GM19239 (cell line): ENCODE measurements at regions not wholly inside any gene's neighbourhood (a gene's known extent, or its start where the extent isn't known, plus 50 kb on each side); places are given as distances from the start of the nearest gene placed in this dataset.
A peak's percentile ranks its signal among the peaks of the same experiment; 100 is the strongest.

Experiments
- DNase-seq: peaks from one replicate; pipeline ENCODE4 v3.0.0; 2011; ENCODE audit warnings: low spot score; ENCODE audit not compliant: insufficient read length
- FAIRE-seq: peaks from 2 replicates; lab custom pipeline; 2011; peaks lifted over from hg19 to GRCh38; lab: Jason Lieb, UNC

DNA sequence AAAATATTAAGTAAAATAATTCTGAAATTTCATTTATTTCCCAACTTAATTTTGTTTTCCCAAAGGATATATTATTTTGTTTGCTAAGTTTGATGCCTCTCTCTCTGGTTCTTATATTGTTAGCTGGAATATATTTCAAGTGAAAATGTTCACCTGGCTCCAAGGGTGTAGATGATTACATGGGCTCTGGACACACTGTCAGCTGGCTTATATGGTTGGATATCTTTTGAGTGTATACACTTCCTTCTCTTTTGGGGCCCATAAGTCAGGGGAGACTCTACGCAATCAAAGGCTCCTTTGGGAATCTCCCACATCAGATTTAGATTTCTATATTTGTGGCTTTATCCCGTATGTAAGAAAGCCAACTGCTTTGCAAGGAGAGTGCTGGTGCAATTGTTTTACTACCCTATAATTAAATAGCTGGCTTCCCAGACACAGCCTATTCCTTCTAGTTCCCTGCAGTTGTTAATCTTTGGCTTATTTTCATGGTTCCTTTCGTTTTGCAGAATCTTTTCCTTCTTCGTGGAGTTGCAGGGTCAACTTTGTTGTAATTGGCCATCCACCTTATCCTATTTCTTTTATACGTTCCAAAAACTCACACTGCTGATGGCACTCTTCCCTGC is 225.7 kb downstream of the DPH6 start:
- FAIRE-seq, result no peak
- DNase-seq, result no peak

DNA sequence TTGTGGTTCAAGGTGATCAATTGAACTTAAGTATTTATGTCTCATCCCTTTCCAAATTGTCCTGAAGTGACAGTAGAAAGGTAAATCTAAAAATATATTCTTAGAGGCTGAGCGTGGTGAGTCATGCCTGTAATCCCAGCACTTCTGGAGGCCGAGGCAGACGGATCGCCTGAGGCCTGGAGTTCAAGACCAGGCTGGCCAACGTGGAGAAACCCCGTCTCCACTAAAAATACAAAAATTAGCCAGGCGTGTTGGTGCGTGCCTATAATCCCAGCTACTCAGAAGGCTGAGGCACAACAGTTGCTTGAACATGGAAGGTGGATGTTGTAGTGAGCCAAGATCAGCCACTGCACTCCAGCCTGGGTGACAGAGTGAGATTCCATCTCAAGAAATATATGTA is 226.6 kb downstream of the DPH6 start:
- DNase-seq, result no peak
- no peak for FAIRE-seq

DNA sequence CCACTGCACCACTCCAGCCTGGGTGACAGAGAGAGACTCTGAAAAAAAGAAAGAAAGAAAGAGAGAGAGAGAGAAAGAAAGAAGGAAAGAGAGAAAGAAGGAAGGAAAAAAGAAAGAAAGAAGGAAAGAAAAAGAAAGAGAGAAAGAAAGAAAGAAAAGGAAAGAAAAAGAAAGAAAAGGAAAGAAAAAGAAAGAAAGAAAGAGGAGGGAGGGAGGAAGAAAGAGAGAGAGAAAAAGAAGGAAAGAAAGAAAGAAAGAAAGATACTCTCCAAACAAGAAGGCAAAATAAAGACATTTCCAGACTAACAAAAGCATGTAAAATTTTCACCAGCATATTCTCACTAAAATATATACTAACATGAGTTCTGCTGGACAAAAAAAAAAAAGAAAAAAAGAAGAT is 228.7 kb downstream of the DPH6 start:
- FAIRE-seq, result no peak

DNA sequence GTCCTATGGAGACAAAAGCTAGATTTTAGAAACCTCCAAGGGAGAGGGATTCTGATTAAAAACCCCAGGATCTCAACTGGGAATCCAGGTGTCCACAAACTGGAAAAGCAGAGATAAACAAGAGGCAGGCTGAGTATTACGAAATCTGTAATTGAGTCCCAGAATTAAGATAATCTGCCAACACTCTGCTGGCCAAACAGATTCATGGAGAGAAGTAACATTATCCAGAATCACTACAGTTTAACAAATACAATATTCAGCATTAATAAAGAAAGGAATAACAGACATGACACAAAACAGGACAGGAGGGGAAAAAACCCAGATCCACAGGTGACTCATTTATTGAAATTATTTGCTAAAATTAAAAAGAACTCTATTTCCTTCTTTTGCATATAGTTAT is 227.2 kb upstream of the NANOGP8 start:
- FAIRE-seq, result no peak

More for the DNA sequence above, 228.7 kb downstream of the DPH6 start:
- no peak for DNase-seq

DNA sequence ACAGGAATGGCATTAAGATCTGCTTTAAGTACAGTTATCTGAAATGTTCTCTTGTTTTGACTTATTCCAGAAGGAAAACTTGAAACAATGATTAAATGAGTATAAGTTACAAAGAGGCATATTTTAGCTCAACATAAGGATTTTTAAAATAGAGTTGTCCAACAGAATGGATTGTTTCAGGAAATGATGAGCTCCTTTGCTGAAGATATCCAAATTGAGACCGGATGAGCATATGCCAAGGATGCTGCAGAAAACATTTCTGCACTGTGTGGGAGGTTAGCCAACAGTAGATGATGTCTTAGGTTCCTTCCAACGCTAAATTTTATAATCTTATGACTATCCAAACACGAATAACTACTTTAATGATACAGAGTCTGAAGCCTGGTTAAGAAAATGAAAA is 226.5 kb upstream of the NANOGP8 start:
- DNase-seq (no peak), FAIRE-seq (no peak)

More for the DNA sequence above, 227.2 kb upstream of the NANOGP8 start:
- DNase-seq, result no peak

DNA sequence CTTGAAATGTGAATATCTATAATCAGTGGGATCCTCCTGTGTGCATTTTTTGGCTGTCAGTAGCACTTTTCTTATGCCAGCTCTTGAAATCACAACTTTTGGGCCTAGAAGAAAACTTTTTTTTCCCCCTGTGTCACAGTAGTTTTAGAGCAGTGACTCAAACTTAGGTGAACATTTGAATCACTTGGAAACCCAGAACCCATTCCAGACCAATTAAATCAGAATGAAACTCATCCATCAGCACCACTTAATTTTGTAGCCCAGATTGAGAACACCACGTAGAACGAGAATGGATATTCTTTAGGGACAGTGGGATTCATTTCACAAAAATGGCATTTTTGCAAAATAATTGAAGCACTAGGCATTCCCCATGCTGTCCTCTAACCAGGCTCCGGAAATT is 224.8 kb upstream of the NANOGP8 start:
- no peak for DNase-seq
- no peak for FAIRE-seq

DNA sequence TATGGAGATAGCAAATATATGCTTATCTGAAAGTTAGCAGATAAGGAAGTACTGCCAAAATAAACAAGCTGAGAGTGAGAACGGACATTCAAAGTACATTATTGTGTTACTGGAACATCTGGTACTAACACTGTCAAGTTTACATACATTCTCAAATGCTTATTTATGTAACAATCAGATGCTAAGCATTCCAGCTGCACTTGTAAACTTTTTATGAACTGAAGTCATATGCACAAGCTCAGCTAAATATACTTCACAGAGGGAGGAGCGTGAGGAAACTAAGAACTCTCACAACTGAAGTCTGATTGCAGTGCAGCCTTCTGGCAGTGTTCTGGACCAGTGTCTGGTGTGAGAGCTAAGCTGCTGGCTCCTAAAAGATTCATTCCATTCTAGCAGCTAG is 223.7 kb upstream of the NANOGP8 start:
- DNase-seq, result no peak
- FAIRE-seq, result no peak

DNA sequence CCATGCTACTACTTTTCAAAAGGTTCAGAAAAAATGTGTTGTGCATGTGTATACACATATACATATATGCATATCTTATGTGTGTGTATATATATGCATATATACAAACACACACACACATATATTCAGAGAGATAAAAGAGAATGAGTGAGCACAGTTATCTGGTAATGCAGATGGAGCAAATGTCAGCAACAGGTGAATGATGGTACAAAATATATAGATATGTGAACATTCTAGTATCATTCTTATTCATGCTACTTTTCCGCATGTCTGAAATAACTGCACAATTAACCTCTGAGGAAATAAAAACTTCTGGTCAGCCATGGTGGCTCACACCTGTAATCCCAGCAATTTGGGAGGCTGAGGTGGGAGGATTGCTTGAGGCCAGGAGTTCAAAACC is 222.6 kb upstream of the NANOGP8 start:
- DNase-seq (no peak), FAIRE-seq (no peak)

DNA sequence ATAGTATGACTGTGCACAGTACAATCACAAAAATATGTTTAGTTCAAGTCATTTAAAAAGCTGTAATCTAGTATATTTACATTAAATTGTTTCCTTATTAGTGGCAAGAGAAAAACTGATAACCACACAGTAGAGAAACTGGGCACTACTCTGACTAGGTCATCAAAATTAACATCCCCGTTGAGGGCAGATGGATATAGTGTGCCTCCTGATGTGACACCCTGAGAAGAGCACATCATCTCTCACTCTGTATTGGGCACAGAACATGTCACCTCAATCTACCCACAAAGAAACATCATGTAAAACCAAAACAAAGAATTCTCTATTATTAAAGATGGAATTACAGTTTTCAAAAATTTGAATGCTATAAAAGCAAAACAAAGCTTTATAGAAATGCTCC is 221.9 kb upstream of the NANOGP8 start:
- no peak for FAIRE-seq
- DNase-seq, result no peak

DNA sequence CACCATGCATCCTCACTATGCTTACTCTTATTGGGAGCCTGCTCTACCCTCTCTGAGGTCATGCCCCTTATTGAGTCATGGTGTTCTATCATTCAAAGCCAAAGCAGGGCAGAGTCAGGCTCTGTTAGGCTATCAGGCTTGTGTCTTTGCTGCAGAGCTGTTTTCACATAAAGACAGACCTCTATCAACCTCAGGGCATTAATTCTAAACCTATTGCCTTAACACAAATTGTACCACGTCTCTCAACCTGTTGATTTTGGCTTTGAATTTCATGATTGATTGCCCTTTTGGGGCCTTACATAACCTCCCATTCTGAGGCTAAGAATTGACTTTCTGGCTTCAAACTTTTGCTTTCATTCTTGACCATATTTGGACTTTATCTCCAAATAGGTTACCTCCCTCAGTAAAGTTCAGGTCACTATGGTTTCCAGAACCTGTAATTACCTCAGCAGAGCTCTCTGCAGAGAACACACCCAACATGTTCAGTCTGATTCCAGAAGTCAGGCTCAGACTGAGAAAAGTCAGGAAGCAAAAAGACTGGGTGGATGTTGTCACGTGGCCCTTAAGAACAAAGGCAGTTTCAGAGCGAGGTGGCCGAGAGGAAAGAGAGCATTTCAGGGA is 221.4 kb upstream of the NANOGP8 start:
- FAIRE-seq (no peak), DNase-seq (no peak)

DNA sequence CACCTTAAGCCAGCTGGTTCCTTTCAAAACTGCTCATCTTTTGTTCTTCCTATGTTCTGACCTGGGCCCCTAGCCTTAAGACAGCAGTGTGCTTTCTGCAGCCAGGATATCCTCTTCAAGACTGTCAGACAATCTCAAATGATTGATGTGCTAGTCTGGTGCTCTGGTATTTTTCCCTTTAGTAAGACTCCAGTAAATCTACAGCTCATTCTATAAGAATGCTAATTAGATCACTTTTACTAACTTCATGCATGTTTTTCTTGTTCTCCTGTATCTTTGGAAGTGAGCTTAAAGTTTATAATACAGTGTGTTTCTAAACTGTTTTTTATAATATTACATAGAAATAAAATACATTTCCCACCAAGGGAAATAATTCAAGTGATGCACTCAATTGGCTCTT is 220.9 kb upstream of the NANOGP8 start:
- FAIRE-seq, result no peak
- DNase-seq, result no peak

DNA sequence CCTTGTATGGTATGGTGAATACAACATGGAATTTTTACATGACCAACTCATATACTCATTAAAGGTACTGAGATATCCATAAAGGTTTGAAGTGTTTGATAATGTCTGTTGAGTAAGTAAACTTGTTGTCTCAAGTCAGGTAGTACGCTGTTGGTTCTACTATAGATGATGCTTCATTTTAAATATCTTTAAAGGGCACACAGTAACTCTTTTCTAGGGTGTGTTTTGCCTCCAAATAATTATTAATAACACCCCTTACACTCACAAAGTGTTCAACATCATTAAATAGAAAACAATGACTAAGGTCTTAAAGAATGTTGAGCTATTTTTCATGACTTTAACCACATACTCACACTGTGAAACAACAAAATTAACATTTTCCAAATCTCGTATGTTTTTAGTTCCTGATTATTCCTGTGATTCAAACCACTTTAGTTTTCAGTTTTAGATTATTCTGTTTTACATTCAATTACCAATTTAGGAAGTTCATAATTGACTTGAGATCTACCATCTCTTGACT is 220.0 kb upstream of the NANOGP8 start:
- FAIRE-seq (no peak), DNase-seq (no peak)

DNA sequence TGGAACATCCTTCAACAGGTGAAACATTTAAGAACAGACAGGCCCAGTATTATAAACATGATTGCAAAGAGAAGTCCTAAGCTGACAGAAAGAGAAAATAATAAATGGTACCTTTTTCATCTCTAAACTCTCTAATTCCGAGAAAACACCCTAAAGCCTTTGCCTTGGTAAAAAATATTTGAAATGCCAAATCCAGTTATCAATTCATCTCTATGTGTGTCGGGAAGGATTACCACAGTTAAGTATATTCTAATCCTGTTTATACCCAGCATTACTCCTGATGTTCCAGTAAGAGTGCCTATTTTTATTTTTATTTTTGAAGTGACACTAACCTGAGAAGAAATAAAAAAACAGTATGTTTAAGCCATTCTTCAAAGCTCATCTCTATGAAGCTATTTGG is 219.3 kb upstream of the NANOGP8 start:
- FAIRE-seq, result no peak
- no peak for DNase-seq

DNA sequence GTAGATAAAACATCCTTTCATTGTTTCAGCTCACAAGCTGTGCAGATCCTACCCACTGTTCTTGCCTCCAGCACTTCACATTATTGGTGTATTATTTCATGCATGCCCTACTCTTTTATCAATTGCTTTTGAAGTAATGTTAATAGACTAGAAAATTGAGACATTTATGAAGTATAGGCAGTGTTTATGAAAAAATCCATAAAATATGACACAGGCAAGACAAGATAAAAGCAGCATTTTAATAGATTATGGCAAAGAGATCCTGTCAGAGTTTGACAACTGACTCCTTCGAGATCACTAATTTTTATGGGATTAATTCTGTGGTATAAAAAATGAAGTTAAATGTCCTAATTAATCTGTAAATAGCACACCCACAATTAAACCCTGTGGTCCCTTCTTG is 217.2 kb upstream of the NANOGP8 start:
- DNase-seq (no peak), FAIRE-seq (no peak)

DNA sequence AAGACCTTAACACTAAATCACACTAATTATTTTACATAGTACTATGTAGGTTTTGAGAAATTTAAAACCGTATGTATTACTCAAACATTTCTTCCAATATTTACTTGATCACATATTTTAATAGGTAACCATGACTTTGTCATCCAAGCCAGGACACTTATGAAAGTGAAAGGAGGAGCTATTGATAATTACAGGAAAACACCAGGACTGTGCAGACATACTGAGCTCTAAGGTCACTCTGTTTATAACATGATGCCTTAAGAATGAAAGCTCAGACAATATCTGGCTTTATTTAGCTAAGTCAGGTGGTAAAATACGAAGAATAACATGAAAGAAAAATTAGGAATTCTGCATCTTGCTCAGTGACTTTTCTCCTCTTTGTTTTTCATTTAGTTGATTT is 216.0 kb upstream of the NANOGP8 start:
- DNase-seq (no peak), FAIRE-seq (no peak)

DNA sequence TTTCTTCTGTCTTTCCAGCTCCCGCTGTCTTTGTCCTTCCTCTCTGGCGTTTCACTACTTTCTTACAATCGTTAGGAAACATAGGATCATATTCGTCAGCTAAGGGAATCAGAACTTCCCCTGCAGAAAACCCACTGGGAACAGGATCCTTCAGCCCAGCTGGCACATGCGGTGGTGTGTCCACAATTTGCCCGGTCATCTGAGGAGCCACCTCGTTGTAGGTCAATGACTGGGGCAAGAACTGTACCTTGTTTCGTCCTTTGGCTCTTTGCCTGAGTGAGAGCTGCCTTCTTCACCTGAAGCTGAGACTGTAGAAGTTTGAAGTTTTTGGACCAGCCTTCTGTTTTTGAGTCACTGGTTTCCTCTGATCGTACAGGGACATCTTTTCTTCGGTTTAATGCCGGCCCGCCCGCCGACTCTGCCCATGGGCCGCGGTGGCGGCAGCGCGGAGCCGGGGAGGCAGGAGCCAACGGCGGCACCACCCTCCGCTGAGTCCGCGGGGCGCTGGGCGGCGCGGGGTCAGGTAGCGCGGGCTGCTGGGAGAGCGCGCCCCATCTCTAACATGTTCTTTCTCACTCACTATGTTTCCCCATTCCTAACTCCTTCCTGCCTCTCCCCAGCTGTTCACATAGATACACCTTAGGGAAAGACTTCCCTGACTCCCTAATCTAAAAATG is 214.1 kb upstream of the NANOGP8 start:
- no peak for FAIRE-seq

DNA sequence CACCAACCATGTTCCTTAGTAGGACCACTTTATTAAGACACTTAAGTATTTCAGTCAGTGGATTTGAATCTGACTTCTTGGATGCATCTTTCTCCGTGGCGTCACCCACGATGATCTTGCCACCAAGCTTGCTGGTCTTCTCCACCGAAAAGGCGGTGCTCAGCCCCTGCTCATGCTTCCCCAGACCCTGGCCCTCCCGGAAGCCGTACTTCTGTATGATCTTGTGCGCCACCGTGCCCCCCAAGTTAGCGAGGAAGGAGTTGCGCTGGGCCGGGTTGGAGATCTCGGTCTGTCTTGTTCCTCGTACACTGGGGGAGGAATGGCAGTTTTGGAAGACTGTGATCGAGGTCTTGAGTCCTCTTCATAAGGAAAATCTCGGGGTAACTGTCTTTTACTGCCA is 213.4 kb upstream of the NANOGP8 start:
- DNase-seq (no peak), FAIRE-seq (no peak)

More for the DNA sequence above, 214.1 kb upstream of the NANOGP8 start:
- DNase-seq, result no peak

DNA sequence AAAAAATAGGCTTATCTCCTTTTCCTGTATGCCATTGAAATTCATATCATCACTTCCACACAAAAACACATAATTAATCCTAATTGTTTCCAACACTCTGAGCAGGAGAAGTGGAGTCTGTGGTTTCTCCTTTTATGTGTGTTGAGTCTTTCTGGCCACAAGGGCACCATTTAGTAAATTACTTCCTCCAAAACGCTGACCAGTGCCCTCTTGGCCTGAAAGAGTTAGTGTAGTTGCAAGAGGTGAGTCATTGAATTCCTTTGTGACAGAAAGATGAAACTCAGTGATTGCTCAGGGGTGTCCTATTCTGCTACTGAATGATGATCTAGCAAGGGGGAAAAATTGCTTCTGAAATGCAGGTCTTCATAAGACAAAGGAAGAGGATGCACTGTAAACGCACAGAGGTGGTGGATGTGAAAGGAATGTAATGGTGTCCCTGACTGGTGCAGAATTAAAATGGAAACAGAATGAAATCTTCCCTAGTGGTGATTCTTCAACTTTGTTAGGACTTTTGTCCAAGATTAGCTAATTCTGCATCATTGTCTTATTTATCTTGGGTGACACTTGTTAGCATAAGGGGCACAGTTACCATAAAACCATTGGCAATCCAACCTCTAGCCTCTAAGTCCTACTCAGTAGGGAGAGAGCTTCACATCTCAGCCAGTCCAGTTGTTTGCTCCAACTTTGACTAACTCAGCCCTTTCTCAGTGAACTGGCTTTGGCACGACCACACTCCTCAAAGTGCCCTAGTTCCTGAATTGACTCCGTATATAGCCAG is 208.4 kb upstream of the NANOGP8 start:
- no peak for FAIRE-seq
- no peak for DNase-seq

DNA sequence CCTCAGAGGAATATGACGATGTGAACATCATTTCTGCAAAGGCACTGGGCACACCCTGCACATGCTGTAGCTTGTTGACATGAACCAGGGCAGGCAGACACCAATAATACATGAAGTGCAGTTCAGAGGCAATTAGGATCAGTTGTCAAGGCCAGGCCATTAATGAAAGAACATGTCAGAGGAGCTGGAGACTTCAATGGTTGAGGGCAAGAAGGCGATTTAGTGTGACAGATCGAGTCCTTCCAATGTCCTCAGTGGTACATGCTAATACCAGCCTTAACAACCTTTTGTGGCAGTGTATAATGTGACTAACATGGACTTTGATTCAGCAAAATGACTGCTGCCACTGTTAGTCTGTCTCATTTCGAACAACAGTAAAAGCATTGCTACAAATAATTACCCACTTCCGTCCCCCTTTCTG is 205.2 kb upstream of the NANOGP8 start:
- FAIRE-seq (no peak), DNase-seq (no peak)

DNA sequence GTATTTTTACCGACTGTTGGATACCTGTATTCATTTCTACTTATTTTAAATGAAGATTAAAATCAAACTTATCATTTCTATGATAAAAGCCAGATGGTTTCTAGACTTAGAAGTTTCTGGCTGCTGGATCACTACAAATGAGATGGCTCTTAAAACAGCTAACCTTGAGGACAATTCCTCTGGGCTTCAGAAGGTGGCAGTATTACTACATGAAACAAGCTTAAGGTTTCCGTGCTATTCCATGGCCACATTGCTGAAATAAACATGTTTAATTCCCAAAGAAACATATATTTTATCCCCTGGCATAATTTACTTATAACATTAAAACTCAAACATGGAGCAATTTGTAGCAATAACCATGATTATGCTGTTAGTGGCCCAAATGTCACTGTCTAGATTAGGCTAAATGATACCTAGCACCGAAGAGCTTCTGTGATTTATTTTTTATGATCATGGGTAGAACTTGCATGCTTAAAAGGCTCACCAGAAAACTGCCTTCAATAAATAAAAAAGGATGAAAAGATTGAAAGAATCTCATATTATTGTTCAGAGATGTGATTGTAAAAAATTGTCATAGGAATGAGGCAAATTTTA is 204.0 kb upstream of the NANOGP8 start:
- DNase-seq (peak; percentile 15), FAIRE-seq (no peak)
